ENCODE measurements at regions not wholly inside any gene's neighbourhood (a gene's known extent, or its start where the extent isn't known, plus 50 kb on each side); places are given as distances from the start of the nearest gene placed in this dataset.

DNA sequence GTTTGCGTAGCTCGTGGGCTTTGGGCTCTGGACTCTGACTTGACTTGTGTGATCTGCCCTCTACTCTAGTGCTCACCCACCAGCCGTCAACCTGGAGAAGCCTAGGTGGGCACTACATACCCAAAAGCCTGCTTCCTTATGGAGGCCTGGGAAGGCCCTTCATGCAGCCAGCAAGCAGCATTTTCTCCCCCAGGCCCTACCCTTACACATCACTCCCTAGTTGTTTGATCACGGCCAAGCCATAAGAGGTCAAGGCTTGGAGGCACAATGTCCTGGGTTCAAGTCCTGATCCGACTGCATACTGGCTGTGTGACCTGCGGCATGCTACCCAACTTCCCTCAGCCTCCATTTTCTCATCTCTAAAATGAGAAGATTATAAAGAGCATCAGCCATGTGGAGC, 151.3 kb upstream of the EGFLAM start:
- no peaks in the 10 kb centered on the region; the same call in 1 of the 2 replicates for H3K4me1 ChIP-seq
- H3K9ac ChIP-seq: no peak overlapping the region
- no peak overlapping the region for H3K27ac ChIP-seq
- H3K36me3 ChIP-seq: no peaks in the 10 kb centered on the region
- no peaks in the 10 kb centered on the region for H3K9me3 ChIP-seq
- H3K4me2 ChIP-seq: no peak overlapping the region
- H3K27me3 ChIP-seq: no peaks in the 10 kb centered on the region
- H3K4me3 ChIP-seq: no peak overlapping the region
- TF ChIP-seq Cebpa-rat (IDR thresholded peaks at IDR 0.05): no peak
- H4K20me1 ChIP-seq: no peaks in the 10 kb centered on the region

DNA sequence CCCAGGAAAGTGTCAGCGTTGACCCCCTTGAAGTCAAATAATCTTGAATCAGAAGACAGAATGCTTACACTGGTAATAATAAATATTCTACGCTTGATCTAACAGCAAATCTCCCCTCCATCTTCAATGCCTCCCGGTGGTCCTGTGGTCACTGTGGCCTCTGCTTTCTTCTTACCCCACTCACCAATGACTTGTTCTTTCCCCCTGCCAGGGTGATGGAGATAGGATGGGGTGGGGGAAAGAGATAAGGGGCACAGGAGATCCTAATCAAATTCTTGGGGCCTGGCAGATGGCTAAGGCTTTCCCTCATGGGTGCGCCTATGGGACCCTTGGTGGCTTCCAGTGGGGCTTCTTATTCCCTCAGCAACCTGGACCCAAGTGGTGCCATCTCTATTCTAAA, 152.6 kb upstream of the EGFLAM start:
- H4K20me1 ChIP-seq: no peaks in the 10 kb centered on the region
- no peak overlapping the region for H3K4me2 ChIP-seq
- no peaks in the 10 kb centered on the region for H3K36me3 ChIP-seq
- H3K27me3 ChIP-seq: no peaks in the 10 kb centered on the region
- H3K9ac ChIP-seq: no peak overlapping the region
- H3K9me3 ChIP-seq: no peaks in the 10 kb centered on the region
- H3K4me1 ChIP-seq: no peaks in the 10 kb centered on the region; the same call in 1 of the 2 replicates
- H3K4me3 ChIP-seq: no peak overlapping the region
- TF ChIP-seq Cebpa-rat (IDR thresholded peaks at IDR 0.05): no peak
- H3K27ac ChIP-seq: no peak overlapping the region

DNA sequence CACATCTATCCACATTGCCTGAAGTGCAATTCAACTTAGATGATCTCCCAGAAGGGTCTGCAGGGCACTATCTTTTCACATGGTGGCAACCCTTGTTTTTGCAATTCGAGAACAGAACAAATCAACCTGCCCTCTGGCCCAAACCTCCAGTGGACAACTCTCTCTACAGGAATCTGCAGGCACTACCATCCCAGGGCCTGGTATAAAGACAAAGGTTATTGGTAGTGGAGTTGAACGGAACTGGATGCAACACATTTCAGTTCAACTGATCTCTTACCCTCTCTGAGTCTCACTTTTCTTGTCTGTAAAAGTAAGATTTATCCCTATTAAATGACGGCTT, 153.2 kb upstream of the EGFLAM start:
- no peak overlapping the region for H3K27ac ChIP-seq
- no peak overlapping the region for H3K4me3 ChIP-seq
- no peak overlapping the region for H3K9ac ChIP-seq
- H3K36me3 ChIP-seq: no peaks in the 10 kb centered on the region
- 0 out of 2 replicates have a peak overlapping the region, but pooled peaks have one; percentile 8 for H3K4me2 ChIP-seq
- TF ChIP-seq Cebpa-rat (IDR thresholded peaks at IDR 0.05): no peak
- no peaks in the 10 kb centered on the region; the same call in 1 of the 2 replicates for H3K4me1 ChIP-seq
- no peaks in the 10 kb centered on the region for H3K27me3 ChIP-seq
- H4K20me1 ChIP-seq: no peaks in the 10 kb centered on the region
- no peaks in the 10 kb centered on the region for H3K9me3 ChIP-seq

DNA sequence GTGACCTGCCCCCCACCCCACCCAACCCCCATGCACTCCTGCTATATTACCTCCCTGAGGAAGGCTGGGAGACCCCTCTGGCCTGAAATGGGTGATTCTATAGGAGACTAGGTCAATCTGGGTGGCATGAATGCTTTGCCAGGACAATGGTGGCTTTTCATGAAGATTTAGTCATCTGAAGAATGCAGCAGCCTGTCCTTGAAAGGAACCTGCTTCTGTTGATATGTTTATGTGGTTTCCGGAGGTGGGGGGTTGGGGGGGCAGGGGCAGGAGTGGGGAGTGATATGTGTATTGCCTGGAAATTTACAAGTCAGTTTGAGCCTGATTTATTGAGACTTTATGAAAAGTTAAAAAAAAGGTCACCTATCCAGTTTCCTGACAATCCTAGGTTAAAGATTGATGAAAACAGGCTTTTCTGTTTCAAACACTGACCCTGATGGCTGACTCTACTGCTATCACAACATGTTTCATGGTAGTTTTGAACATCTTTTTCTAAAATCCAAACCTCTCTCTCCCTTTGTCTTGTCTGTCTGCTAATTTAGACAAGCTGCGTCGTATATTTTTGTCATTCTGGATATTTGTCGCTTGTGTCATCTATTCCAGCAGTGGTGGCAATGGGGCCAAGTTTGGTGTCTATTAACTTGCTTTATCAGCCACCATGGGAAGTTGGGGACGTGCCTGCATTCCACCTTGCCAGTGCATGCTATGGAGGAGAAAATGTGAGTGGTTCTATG, 153.7 kb upstream of the EGFLAM start:
- H3K4me2 ChIP-seq: peak overlapping the region; percentile 8; the same call in 1 of the 2 replicates

DNA sequence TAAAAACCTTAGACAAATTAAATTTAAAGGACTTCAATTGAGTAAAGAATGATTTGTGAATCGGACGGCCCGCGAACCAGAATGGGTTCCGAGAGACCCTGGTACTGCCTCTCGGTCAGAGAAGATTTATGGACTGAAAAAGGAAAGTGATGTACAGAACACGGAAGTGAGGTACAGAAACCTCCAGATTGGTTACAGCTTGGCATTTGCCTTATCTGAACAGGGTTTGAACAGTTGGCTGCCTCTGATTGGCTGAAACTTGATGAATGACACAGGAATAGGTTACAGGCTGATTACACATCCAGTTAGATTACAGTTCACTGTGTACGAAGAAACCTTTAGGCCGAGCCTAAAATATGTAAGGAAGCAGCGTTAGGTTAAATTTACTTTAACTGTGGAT, 156.5 kb upstream of the EGFLAM start:
- Histone ChIP-seq H3K4me2 (no peak overlapping the region), H4K20me1 (no peaks in the 10 kb centered on the region), H3K27me3 (no peaks in the 10 kb centered on the region), H3K27ac (no peak overlapping the region), H3K36me3 (no peaks in the 10 kb centered on the region), H3K4me3 (no peak overlapping the region), H3K9ac (no peak overlapping the region), H3K9me3 (no peaks in the 10 kb centered on the region), H3K4me1 (no peaks in the 10 kb centered on the region; the same call in 1 of the 2 replicates)
- TF ChIP-seq Cebpa-rat (IDR thresholded peaks at IDR 0.05): no peak

More for the DNA sequence above, 153.7 kb upstream of the EGFLAM start:
- no peak for TF ChIP-seq Cebpa-rat (IDR thresholded peaks at IDR 0.05)
- no peaks in the 10 kb centered on the region for H4K20me1 ChIP-seq
- no peak overlapping the region for H3K27ac ChIP-seq
- H3K9ac ChIP-seq: no peak overlapping the region
- no peak overlapping the region for H3K4me3 ChIP-seq
- no peaks in the 10 kb centered on the region; the same call in 1 of the 2 replicates for H3K4me1 ChIP-seq
- H3K9me3 ChIP-seq: no peaks in the 10 kb centered on the region
- H3K36me3 ChIP-seq: no peaks in the 10 kb centered on the region
- H3K27me3 ChIP-seq: no peaks in the 10 kb centered on the region

DNA sequence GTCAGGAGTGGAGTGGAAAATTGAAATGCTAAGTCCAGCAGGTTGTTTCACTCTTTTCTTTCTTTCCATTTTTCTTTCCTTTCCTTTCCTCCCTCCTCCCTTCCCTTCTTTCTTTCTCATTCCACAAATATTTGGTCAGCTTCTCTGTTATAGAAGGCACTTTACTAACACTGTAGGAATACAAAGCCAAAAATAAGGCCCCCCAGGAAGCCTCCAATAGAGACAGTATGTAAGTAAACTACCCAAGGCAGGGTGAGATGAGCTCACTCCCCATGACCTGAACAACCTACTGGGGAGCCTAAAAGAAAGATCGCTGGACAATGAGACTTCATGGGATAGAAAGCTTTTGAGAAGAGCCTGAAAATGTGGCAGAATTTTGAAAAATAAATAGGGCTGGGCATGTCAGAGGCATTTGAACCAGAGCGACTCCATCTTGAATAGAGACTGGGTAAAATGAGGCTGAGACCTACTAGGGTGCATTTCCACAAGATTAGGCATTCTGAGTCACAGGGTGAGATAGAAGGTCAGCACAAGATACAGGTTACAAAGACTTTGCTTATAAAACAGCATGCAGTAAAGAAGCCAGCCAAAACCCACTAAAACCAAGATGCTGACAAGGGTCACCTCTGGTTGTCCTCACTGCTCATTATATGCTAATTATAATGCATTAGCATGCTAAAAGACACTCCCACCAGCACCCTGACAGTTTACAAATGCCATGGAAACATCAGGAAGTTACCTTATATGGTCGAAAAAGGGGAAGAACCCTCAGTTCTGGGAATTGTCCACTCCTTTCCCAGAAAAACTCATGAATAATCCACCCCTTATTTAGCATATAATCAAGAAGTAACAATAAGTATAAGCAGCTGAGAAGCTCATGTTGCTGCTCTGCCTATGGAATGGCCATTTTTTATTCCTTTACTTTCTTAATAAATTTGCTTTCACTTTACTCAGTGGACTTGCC, 158.9 kb upstream of the EGFLAM start:
- TF ChIP-seq Cebpa-rat (IDR thresholded peaks at IDR 0.05): no peak
- H3K4me2 ChIP-seq: no peak overlapping the region
- no peaks in the 10 kb centered on the region for H4K20me1 ChIP-seq
- no peaks in the 10 kb centered on the region for H3K27me3 ChIP-seq
- H3K9me3 ChIP-seq: no peaks in the 10 kb centered on the region
- no peaks in the 10 kb centered on the region for H3K36me3 ChIP-seq
- H3K9ac ChIP-seq: no peak overlapping the region
- H3K4me3 ChIP-seq: no peak overlapping the region
- H3K27ac ChIP-seq: no peak overlapping the region
- no peaks in the 10 kb centered on the region for H3K4me1 ChIP-seq

DNA sequence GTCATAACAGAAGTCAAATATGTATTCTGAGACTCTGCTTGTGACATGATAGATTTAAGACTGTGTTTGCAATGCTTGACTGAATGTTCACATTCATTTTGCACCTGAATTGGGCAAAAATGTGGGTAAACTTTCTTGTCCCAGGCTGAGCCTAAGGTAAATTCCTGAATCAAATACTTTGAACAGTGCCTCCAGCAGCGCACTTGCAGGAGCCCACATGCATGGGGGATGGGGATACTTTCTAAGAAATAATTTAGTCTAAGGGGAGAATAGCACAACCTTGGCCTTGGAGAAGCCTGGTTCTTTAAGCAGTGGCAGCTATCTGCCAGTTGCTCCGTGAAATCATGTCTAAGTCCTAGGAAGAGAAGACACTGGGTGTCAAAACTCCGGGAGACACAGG, 163.5 kb upstream of the EGFLAM start:
- Histone ChIP-seq H3K9ac (no peak overlapping the region), H3K27me3 (no peaks in the 10 kb centered on the region), H3K9me3 (no peaks in the 10 kb centered on the region), H3K4me3 (no peak overlapping the region), H3K36me3 (no peaks in the 10 kb centered on the region), H3K4me1 (no peaks in the 10 kb centered on the region), H4K20me1 (no peaks in the 10 kb centered on the region), H3K4me2 (no peak overlapping the region), H3K27ac (no peak overlapping the region)
- TF ChIP-seq Cebpa-rat (IDR thresholded peaks at IDR 0.05): no peak

DNA sequence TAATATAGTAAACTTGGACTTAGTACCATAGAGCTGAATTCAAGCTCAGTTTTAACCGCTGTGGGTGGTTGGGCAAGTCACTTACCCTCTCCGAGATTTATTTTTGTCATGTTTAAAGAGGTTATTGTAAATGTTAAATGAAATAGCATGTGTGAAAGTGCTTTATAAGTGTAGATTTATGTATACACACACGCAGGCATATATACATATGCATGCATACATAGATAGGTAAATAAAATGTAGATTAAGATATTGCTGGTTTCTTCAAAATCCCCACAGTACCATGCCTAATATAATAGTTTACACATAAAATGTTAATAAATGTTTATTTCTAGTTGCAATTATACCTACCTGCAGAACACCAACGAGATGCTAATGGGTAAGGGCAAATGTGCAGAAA, 164.5 kb upstream of the EGFLAM start:
- H3K36me3 ChIP-seq: no peaks in the 10 kb centered on the region
- H3K27me3 ChIP-seq: no peaks in the 10 kb centered on the region
- H3K27ac ChIP-seq: no peak overlapping the region
- H3K4me2 ChIP-seq: no peak overlapping the region
- H3K4me3 ChIP-seq: no peak overlapping the region
- no peak for TF ChIP-seq Cebpa-rat (IDR thresholded peaks at IDR 0.05)
- H3K4me1 ChIP-seq: no peaks in the 10 kb centered on the region
- H3K9ac ChIP-seq: no peak overlapping the region
- H4K20me1 ChIP-seq: no peaks in the 10 kb centered on the region
- no peaks in the 10 kb centered on the region for H3K9me3 ChIP-seq

DNA sequence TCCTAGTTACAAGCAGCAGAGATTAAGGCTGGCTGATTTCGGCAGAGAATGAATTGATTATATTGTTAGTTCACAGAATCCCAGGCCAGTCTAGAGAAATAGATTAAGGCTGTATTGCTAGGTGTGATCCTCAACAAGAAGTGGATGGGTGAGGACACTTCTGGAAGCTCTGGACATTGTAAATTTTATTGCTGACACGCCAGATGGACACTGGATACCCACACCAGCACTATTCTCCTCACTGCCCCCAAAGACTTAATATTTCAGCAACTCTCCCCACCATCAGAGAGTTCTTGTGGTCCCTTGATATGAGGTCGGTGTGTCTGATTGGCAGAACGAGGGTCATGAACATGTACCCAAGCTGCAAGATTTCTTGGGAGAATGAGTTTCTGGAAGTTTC, 171.6 kb upstream of the EGFLAM start:
- no peaks in the 10 kb centered on the region for H3K36me3 ChIP-seq
- H4K20me1 ChIP-seq: no peaks in the 10 kb centered on the region
- no peak overlapping the region for H3K4me3 ChIP-seq
- no peak overlapping the region for H3K9ac ChIP-seq
- no peak overlapping the region for H3K27ac ChIP-seq
- H3K4me1 ChIP-seq: no peaks in the 10 kb centered on the region
- no peak for TF ChIP-seq Cebpa-rat (IDR thresholded peaks at IDR 0.05)
- no peaks in the 10 kb centered on the region for H3K27me3 ChIP-seq
- no peaks in the 10 kb centered on the region for H3K9me3 ChIP-seq
- H3K4me2 ChIP-seq: no peak overlapping the region

Measured in BLaER1 (cell line).